GM21360 (cell line): ENCODE measurements at regions not wholly inside any gene's neighbourhood (a gene's known extent, or its start where the extent isn't known, plus 50 kb on each side); places are given as distances from the start of the nearest gene placed in this dataset.

Experiments used
- ATAC-seq: cut with Tn5 transposase; IDR thresholded peaks from one replicate; pipeline ENCODE4 v1.9.1; 2021; ENCODE audit warnings: mild to moderate bottlenecking, moderate library complexity; ENCODE audit not compliant: unreplicated experiment

GRCh38 chr2:12827721-12828120 lies 111.0 kb downstream of the TRIB2 start:
- no peak for ATAC-seq

- ATAC-seq = no peak
Observed at GRCh38 chr2:12828980-12829379, 112.2 kb downstream of the TRIB2 start.

GRCh38 chr2:12831016-12831415 lies 114.3 kb downstream of the TRIB2 start:
- ATAC-seq = no peak

GRCh38 chr2:12834239-12834638 lies 117.5 kb downstream of the TRIB2 start:
- ATAC-seq = no peak

GRCh38 chr2:12835733-12836132 lies 119.0 kb downstream of the TRIB2 start:
- ATAC-seq = no peak

DNA sequence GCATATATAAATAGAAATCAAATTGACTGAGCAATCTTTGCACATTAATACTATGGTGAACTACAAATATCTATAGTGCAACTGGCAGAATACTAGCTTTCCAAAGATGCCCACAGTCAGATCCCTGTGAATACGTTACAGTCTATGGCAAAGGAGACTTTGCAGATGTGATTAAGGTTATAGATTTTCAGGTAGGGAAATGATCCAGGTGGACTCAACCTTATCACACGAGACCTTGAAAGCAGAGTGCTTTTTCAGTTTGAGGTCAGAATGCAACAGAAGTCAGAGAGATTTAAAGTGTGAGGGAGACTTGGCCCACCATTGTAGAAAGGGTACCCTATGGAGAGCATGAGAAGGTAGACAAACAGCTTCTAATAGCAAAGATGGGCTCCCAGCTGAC lies 122.6 kb downstream of the TRIB2 start:
- no peak for ATAC-seq

- ATAC-seq = no peak
Observed at GRCh38 chr2:12841021-12841420, 124.3 kb downstream of the TRIB2 start.

DNA sequence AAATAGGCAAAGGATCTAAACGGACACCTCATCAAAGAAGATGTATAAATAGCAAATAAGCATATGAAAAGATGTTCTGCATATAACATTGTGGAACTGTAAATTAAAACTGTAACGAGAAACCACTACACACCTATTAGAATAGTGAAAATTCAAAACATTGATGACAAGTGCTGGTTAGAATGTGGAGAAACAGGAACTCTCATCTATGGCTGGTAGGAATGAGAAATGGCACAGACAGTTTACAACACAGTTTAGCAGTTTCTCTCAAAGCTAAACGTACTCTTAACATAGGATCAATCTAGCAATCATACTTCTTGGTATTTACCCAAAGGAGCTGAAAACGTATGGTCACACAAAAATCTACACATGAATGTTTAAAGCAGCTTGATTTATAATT lies 126.2 kb downstream of the TRIB2 start:
- no peak for ATAC-seq

GRCh38 chr2:12844511-12844910 lies 127.8 kb downstream of the TRIB2 start:
- no peak for ATAC-seq

- ATAC-seq = no peak
Observed at GRCh38 chr2:12847694-12848575, 131.2 kb downstream of the TRIB2 start.

DNA sequence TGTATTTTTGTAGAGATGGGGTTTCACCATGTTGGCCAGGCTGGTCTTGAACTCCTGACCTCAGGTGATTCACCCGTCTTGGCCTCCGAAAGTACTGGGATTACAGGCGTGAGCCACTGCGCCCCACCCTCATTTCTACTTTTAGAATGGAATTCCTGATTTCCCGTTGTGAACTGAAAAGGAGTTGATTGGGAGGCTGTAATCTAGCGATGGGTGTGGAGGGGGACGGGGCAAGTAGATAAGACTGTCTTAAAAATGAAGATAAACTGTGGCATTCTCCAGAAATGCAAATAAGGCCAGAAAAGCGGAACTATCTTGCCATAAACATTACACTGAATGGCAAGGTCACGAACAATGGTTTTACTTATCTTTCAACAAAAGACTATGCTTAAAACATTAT lies 135.4 kb downstream of the TRIB2 start:
- no peak for ATAC-seq

DNA sequence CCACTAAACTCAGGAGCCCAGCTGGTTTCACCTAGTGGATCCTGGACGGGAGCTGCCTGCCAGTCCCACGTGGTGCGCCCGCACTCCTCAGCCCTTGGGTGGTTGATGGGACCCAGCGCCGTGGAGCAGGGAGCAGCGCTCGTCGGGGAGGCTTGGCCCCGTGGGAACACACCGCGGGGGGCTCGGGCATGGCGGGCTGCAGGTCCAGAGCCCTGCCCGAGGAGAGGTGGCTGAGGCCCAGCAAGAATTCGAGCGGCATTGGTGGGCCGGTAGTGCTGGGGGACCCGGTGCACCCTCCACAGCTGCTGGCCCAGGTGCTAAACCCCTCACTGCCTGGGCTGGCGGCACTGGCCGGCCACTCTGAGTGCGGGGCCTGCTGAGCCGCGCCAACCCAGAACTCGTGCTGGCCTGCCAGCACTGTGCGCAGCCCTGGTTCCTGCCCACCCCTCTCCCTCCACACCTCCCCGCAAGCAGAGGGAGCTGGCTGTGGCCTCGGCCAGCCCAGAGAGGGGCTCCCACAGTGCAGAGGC lies 137.3 kb downstream of the TRIB2 start:
- no peak for ATAC-seq

DNA sequence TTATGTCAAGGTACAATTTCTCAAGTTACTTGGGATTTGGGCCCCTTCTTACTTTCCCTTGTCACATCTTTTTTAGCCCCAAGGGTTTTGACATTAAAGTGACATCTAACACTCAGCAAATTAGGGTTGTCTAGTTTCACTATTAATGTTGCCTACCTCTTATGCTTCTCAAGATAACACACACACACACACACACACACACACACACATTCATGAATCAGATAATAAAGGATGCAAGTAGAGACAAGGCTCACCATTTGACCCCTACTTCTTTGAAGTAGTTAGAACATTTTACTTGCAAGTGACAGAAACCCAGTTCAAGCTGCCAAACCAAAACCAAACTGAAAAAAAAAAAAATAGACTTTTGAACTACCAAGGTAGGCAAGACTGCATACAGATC lies 138.8 kb downstream of the TRIB2 start:
- no peak for ATAC-seq

DNA sequence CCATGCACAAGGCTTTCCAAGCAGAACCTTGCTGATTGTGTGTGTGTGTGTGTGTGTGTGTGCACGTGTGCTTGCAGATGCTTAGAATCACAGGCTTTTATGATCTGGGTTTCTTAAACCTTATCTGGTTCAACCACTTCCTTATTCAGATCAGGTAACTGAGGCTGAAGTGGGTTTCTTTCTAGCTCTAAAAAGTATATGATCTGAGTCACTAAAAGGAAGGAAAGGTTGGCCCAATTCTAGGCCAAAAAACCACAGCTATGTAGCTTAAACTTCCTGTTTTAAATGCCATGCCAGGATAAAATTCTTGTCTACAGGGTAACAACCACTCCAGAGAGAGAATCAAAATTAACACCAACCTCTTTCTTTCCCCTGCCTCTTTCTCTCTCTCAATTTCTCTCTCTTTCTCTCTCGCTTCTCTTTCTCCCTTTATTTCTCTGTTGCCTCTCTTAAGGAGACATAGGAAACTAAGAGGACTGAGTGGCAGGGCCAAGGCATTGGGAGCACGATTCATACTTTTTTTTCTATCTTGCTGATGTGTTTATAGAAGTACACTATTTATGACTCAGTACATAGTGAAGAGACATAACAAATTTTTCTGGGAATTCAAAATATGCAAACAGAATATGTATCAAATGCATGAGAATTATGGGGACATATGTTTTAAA lies 140.3 kb downstream of the TRIB2 start:
- no peak for ATAC-seq

DNA sequence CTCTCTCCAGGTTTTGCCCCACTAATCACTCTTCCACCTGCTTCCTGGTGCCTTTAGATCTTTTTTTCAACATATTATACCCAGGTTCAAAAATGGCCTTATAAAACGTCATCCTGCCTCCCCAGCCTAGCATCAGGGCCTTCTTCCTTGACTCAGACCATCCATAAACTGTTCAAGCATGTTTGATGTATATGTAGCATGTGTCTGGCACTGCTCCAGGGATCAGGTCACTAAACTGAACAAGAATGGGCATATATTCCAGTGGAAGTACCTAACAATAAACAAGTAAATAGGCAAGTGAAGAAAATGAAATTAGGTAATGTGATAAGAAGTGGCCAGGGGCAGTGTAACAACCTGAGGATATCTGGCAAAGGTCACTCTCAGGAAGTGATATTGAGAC lies 141.2 kb downstream of the TRIB2 start:
- no peak for ATAC-seq

DNA sequence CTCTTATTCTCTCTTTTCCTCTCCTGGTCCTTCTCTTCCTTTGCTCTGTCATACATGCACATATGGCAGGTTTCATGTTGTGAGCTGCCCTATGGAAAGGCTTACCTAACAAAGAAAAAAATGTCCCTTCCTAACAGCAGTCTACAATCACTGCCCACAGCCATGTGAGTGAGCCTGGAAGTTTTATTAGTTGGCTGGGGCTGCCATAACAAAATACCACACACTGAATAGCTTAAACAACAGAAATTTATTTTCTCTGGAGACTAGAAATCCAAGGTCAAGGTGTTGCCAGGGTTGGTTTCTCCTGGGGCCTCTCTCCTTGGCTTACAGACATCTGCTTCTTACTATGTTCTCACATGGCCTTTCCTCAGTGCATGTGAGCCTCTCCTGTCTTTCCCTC lies 142.1 kb downstream of the TRIB2 start:
- ATAC-seq = no peak

DNA sequence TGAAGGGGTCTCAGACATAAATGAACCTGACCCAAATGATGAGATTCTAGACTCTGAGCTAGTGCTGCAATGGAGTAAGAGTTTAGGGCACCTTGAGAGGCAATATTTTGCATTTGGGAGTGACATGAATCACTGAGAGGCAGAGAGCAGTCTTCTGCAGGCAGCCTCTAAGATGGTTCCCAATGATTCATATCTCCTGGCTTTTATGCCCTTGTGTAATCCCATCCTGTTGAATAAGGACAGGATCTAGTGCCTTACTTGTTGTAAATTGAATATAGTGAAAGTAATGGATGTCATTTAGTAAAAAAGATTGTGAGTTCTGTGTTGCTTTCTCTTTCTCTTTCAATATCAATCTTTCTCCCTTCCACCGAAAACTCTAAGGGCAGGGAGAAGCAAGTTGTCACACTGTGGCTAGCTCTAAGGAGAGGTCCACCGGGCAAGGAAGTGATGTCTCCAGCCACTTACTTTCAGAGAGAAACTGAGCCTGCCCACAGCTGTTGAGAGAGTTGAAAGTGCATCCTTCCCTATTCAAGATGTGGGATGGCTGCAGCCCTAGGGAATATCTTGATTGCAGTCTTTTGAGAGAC lies 144.7 kb downstream of the TRIB2 start:
- no peak for ATAC-seq

- no peak for ATAC-seq
Observed at GRCh38 chr2:12862541-12862940, 145.8 kb downstream of the TRIB2 start.

DNA sequence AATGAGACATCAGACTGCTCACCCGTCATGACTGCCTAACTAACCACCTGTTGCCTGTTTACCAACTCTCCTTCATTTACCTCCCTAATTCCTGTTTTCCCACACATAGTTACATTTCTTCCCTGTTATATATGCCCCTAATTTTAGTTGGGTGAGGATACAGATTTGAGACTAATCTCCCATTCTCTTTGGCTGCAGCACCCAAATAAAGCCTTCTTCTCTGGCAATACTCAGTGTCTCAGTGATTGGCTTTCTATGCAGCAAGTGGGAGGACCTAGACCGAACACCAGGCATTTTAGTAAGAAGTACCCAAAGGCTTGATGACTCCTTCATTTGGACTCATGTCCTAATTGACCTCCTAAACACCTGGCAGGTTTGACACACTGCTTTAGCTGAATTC lies 147.2 kb downstream of the TRIB2 start:
- ATAC-seq = no peak

DNA sequence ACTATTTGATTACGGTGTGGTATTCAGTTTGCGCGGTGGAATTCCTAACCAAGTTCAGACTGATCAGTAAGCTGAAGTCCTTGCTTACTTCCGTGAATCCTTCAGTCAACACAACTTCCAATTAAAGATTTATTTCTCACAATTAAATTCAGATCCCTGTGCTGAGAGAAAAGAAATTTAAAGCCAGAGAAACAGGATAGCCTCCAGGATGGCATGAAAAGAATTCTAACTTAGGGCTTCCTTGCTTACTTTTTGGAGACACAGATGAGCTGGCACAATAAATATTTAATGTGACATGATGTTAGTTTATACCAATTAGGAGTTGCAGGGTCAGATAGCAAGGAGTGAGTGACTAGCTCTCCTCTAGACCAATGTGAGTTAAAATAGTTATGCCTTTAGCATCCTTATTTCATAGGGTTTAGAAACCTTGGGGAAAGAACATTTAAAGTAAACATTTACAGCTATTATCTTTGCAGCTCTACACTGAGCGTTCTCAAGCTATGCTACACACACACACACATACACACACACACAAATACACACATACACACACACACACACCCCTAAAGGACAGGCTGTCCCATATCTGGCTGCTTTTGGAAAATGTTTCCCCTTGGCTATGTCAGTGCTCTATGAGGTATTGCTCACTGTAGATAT lies 151.0 kb downstream of the TRIB2 start:
- no peak for ATAC-seq

GRCh38 chr2:12870692-12871091 lies 154.0 kb downstream of the TRIB2 start:
- no peak for ATAC-seq
